ENCODE measurements at regions not wholly inside any gene's neighbourhood (a gene's known extent, or its start where the extent isn't known, plus 50 kb on each side); places are given as distances from the start of the nearest gene placed in this dataset.
A peak's percentile ranks its signal among the peaks of the same experiment; 100 is the strongest.
"Not testable (repeated sequence)": the region's sequence is repeated elsewhere in the genome, so short reads cannot be mapped to it uniquely, and the experiment has no call there.

DNA sequence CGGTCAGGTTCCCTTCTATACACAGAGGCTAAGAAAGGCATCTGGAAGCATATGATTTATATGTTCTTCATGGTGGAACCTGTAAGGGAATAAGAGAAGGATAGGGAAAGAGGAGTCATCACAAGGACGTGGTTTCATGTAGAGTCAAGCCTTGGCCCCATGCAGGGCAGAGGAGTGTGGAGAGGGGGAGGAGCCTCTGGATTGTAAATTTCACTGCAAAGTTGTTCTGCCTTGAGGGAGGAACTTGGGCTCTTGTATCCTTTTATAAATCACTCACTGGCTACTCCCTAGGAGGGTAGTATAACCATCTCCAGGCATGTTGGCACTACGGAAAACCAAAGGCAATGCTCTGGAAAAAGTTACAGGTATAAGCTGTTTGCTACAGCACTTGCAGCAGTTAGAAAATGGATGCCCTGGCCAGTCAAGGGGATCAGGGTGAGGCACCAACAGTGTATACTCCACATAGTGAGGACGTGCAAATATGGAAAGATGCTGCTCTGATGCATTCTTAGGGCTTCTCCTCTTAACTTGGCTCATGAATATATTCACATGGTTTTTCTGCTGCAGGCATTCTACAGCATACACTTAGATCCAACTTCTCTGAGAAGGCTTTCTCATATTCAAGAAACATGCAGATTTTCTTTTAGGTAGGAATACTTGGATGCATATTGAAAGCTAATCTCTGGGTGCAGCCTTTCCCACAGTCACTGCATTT lies 60.3 kb upstream of the ZNF81 start:
- peak; percentile 4 for DNase-seq

DNA sequence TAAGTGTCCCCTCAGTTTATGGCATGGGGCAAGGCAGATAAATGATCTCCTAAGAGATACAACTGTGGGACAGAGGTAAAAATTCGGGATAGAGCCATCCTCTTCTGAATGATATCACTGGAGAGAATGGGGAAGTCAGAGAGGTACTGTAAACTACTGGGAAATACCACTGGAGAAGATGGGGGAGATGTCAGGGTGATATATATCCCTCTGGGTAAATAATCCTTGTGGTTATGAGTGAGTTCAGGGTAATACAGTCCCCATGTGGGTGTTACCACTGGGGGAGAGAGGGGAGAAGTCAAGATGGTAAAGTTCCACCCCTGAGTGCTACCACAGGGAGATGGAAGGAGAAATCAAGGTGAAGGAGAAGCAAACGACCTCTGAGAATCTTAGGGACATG lies 63.9 kb upstream of the ZNF81 start:
- no peak for DNase-seq

DNA sequence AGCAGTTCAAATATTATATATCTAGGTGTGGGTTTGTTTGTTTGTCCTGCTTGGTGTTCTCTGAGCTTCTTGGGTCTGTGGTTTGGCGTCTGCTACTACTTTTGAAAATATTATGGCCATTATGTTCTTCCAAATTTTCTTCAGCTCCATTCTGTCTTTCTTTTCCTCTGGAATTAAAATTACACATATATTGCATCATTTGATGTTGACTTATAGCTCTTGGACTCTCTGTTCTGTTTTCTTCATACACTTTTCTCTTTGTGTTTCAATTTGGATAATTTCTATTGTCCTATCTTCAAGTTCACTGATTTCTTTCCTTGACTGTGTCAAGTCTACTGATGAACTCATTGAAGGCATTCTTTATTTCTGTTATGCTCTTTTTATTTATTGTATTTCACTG lies 65.2 kb upstream of the ZNF81 start:
- no peak for DNase-seq

DNA sequence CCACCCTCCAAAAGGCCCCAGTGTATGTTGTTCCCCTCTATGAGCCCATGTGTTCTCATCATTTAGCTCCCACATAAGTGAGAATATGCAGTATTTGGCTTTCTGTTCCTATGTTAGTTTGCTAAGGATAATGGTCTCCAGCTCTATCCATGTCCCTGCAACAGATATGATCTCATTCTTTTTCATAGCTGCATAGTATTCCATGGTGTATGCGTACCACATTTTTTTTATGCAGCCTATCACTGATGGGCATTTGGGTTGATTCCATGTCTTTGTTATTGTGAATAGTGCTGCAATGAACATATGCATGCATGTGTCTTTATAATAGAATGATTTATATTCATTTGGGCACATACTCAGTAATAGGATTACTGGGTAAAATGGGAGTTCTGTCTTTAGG lies 73.9 kb upstream of the ZNF81 start:
- not testable (repeated sequence) for DNase-seq

DNA sequence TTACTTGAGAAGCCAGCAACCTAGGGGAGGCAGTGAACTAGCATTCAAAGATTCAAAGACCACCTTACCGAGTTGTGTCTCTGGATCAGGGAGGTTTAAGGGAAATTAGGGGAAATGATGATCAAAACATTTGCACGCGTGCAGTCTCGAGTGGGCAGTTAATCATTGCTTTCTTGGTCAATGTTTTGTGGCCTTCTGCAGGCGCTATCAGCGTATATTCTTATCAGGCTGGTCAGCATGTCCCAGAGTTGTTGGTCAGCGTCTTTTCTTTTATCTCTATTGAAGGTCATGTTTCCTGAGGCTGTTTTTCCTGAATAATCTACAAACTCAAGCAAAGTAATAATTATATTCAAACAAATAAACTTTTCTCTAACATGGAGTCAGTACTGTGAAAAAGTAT lies 84.0 kb upstream of the ZNF81 start:
- no peak for DNase-seq

DNA sequence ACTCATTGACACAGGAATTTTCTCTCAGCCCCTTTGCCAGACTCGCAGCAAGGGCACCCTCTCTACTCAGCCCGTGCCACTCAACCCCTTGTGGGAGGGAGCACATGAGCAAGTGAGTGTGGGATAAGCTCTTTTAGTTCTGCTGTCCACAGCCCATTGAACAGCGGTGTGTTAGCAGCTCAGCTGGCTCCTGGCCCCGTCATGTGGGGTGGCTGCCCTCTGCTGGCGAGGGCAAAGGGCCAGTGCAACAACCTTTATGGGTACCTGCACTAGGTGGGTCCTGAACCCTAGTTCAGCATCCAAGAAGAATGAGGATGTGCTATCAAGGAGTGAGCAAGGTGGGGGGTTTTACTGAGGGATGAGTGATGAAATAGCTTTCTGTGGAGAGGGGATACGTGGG lies 85.0 kb upstream of the ZNF81 start:
- DNase-seq = no peak

DNA sequence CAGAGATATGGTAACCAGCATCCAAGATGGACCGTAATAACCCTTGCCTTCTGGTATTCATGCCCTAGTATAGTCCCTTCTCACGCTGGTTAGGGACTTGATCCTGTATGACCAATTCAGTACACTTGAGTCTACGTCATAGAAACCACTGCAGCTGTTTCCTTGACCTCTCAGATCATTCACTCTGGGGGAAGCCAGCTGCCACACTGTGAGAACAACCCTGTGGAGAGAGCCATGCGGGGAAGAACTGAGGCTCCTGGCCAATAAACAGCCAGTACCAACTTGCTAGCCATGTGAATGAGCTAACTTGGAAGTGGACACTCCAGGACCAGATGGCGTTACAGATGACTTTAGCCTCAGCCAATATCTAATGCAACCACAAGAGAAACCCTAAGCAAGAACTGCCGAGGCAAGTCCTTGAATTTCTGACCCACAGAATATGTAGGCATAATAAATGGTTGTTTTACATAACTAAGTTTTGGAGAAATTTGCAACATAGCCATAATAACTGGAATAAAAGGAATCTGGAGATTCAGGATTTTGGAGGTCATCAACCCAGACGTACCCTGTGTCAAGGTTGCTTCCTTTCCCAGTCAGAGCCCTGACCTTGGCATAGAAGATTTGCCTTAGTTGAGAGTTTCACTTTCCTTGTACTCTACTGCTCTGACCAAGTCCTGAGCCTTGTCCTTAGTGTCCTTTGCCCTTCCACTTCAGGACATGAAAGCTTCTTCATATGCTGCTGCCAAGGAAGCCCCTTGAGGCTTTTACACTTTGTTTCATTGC lies 87.3 kb upstream of the ZNF81 start:
- no peak for DNase-seq

DNA sequence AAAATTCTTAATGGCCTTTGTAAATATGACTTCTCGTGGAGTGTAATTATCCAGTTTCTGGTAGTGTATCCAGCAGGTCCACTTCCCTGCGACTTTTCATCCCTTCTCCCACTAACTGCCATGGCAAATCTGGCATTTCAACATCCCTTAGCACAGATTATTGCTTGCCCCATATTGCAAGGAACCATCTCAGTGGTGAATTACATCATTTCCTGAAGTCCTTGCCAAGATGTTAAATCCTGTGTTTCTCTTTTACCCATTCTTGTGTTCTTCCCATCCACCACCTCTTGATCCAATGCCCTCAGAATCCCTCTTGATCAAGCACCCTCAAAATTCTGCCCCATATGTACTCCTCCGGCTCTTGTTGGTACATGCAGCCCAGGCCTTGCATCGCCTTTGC lies 88.1 kb upstream of the ZNF81 start:
- no peak for DNase-seq

DNA sequence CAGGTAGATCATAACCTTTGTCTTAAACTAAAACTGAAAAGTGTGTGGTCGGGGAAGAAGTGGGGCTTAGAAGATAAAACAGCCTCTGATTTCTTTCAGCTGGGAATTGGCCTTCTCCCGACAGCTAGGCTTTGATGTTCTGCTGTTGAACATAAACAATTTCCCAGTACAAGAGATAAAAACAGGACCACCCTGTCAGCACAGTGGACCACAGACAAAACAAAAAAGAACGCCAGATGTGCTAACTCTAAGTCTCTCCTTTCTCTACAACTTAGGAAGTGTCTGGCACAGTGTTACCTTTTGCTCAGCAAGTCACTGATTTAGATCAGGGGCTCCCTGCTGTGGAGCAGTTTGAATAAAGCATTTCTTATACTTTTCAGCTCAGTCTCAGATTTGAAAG lies 87.5 kb upstream of the UXT start:
- DNase-seq = peak; percentile 12

DNA sequence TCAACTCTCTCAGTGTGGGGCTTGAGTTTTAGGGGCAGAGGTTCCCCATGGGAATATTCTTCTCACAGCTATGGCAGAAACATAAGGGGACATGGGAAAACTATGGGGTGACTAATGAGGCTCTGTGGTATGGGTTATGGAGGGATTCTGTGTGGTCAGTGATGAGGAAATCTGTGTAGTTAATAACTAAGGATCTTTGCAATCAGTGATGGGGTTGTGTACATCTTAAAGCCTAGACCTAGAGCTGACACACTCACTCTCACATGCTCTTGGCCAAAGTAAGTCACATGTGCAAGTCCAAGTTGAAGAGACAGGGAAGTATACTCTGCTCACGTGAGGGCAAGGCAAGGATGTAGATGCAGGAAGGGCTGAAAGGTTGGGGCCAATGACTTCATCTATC lies 86.4 kb upstream of the UXT start:
- no peak for DNase-seq

DNA sequence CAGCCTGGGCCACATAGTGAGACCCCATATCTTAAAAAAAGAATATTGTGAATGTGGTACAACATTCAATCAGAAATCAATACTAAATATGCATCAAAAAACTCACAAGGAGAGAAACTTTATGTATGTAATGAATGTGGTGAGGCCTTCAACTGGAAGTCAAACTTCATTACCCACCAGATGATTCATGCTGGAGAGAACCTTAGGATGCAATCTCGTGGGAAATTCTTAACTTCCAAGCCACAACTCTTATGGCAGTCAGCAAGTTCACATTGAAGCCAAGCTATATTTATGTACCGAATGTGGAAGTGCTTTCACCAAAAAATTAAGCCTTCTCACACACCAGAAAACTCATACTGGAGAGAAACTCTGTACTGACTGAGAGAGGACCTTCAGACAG lies 84.5 kb upstream of the UXT start:
- no peak for DNase-seq

DNA sequence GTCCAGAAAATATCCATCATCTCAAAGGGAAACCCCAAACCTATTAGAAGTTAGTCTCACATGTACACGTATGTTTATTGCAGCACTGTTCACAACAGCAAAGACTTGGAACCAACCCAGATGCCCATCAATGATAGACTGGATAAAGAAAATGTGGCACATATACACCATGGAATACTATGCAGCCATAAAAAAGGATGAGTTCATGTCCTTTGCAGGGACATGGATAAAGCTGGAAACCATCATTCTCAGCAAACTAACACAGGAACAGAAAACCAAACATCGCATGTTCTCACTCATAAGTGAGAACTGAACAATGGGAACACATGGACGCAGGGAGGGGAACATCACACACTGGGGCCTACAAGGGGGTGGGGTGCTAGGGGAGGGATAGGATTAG lies 79.9 kb upstream of the UXT start:
- DNase-seq = not testable (repeated sequence)

DNA sequence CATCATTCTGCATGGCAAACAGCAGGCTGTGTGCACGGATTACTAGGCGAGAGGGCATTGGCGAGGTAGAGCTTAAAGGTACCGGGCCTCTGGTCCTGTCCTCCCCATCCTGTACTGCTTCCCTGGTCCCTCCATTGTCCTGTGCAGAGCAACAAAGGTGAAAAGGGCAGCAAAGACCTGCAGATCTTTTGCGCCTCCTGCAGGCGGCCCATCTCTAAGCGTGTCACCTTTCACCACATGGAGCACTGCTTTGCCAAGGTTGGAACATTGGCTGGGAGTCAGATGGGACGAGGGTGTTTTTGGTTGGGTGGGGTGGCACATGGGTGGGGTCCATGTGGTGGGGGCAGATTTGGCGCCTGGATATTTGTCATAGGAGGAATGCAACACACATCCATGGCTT lies 64.7 kb upstream of the UXT start:
- no peak for DNase-seq

DNA sequence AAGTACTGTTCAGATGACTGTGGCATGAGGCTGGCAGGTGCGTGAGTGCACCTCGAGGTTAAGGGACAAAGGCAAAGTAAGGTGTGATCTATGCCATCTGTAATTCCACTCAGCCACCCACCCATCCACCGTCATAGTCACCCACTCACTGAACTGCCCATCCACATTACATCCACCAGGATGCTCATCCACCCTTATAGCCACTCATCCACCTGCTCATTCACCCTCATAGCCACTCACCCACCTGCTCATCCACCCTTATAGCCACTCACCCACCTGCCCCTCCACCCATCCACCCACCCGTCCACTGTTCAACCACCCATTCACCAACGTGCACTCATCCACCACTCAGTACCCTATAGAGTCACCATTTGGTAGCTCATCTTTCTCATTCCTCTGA lies 64.1 kb upstream of the UXT start:
- no peak for DNase-seq

DNA sequence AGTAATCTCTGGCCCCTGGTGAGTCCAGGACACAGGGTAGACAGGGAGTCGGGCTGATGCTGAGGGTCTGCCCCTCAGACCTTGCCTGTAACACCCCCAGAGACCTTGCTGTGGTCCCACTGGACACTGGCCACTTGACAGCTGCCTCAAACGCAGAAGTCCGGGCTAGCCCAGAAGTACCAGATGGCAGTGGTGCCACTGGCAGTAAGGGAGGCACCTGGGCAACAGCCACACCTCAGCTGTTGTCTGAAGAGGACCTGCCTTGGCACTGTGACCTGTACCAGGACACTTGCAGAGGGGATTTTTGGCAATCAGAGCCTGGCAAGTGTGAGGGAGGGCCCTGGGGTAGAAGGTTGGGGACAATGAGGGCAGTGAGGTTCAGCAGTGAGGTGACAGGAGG lies 63.3 kb upstream of the UXT start:
- DNase-seq = no peak

DNA sequence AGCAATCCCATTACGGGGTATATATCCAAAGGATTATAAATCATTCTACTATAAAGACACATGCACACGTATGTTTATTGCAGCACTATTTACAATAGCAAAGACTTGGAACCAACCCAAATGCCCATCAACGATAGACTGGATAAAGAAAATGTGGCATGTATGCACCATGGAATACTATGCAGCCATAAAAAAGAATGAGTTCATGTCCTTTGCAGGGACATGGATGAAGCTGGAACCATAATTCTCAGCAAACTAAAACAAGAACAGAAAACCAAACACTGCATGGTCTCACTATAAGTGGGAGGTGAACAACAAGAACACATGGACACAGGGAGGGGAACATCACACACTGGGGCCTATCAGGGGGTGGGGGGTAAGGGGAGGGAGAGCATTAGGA lies 56.1 kb upstream of the UXT start:
- not testable (repeated sequence) for DNase-seq

DNA sequence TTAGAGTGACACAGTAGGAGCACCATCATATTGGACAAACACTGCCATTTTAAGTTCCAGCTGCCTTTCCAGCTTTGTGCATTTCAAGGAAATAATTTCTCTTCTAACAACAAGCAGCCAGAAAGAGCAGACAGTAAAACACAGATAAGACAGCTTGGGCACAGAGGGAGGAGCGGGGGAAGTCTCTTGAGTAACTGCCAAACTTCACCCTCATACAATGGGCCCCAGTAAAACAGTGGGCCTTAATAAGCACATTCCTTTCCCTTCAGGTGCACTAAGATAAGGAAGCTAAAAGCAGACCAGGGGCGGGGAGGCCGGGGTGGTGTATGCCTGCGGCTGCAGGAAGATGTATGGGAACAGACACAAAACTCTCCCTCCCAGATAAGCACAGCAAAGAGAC lies 53.7 kb upstream of the UXT start:
- DNase-seq = not testable (repeated sequence)

DNA sequence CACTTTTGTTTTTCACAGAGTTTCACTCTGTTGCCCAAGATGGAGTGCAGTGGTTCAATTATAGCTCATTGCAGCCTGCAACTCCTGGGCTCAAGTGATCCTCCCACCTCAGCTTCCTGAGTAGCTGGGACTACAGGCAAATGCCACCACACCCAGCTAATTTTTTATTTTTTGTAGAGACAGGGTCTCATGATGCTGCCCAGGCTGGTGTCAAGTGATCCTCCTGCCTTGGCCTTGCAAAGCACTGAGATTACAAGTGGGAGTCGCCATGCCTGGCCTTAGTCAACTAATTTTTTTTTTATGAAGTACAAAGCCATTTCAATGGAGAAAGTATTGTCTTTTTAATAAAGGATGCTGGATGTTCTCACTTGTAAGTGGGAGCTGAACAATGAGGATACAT lies 51.3 kb upstream of the UXT start:
- DNase-seq = no peak

Data from left kidney (tissue), 1 donor.